ENCODE measurements at regions not wholly inside any gene's neighbourhood (a gene's known extent, or its start where the extent isn't known, plus 50 kb on each side); places are given as distances from the start of the nearest gene placed in this dataset.

DNA sequence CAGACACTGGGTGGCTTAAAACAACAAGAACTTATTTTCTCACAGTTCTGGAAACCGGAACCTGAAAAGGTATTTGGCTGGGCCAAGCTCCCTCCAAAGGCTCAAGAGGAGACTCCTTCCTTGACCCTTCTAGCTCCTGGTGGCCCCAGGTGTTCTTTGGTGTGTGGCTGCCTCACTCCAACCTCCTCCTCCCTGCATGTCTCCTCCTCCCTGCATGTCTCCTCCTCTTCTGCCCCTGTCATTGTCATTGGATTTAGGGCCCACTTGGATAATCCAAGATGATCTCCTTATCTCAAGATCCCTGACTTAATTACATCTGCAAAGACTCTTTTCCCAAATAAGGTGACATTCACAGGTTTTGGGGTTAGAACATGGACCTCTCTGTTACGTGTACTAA lies 69.8 kb upstream of the MFGE8 start:
- in situ Hi-C loops (cut with MboI) = no loop called here

DNA sequence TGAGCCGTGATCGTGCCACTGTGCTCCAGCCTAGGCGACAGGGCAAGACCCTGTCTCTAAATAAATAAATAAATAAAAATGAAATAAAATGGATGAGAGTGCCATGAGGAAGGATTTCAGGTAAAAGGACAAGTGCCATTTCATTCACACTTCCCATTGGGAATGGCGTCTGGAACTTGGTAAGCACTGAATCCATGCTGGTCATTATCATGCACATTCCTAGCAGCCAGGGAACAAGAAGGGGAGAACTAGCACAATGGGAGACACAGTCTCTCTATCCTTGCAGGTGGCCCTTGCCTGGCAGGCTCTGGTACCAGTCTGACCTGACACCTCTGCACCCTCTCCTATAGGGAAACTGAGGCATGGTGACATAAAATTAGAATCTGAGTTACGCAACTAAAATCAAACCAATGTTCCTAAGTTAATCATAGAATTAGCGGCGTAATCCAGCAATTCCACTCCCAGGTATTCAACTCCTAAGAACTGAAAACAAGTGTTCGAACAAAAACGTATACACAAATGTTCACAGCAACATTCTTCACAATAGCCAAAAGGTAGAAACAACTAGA lies 70.8 kb upstream of the MFGE8 start:
- DNase-seq (ENCODE audit: extremely low read depth in 1 of 4, low spot score in 3 of 4) (no peak), ATAC-seq (no peak), FAIRE-seq (no peak)
- H3K27me3 ChIP-seq (ENCODE audit: control insufficient read depth in 2 of 2, insufficient read depth in 2 of 2, low read length in 2 of 2) = no peaks in the 10 kb centered on the region
- no TSS peak for BruUV-seq (replicated peaks)
- no peaks in the 10 kb centered on the region for H3K79me2 ChIP-seq (ENCODE audit: control insufficient read depth, insufficient read depth, low read length)
- no peaks in the 10 kb centered on the region for H4K20me1 ChIP-seq (replicated peaks; ENCODE audit: control insufficient read depth, insufficient read depth, low read length)
- H3K4me2 ChIP-seq (ENCODE audit: insufficient read depth, low read length) = no peak overlapping the region
- TF ChIP-seq CEBPB (tag; IDR thresholded peaks at IDR 0.05) (peak; percentile 68; the same call in 1 of the 2 replicates), CEBPG (CRISPR knock-in tag; IDR thresholded peaks at IDR 0.05) (no peak), CEBPG (tag; conservative IDR thresholded peaks at IDR 0.05 in 1 of 2, IDR thresholded peaks at IDR 0.05 in 1 of 2) (0 out of 4 replicates have a peak, but pooled peaks of 1 of the 2 experiments have one; percentile 25), HSF4 (CRISPR knock-in tag; IDR thresholded peaks at IDR 0.05; ENCODE audit: borderline replicate concordance) (no peak), ZNF12 (CRISPR knock-in tag; IDR thresholded peaks at IDR 0.05) (no peak), ZNF175 (CRISPR knock-in tag; IDR thresholded peaks at IDR 0.05; ENCODE audit: low read depth) (no peak), TAL1 (IDR thresholded peaks at IDR 0.05) (no peak), ZFX (CRISPR knock-in tag; IDR thresholded peaks at IDR 0.05) (no peak), ZFP30 (CRISPR knock-in tag; IDR thresholded peaks at IDR 0.05; ENCODE audit: borderline replicate concordance) (no peak), MEF2A (IDR thresholded peaks at IDR 0.05; ENCODE audit: control insufficient read depth, low read depth, low read length) (no peak)
- TF ChIP-seq, protein P1, sequence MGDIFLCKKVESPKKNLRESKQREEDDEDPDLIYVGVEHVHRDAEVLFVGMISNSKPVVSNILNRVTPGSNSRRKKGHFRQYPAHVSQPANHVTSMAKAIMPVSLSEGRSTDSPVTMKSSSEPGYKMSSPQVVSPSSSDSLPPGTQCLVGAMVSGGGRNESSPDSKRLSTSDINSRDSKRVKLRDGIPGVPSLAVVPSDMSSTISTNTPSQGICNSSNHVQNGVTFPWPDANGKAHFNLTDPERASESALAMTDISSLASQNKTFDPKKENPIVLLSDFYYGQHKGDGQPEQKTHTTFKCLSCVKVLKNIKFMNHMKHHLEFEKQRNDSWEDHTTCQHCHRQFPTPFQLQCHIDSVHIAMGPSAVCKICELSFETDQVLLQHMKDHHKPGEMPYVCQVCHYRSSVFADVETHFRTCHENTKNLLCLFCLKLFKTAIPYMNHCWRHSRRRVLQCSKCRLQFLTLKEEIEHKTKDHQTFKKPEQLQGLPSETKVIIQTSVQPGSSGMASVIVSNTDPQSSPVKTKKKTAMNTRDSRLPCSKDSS (IDR thresholded peaks at IDR 0.05; ENCODE audit: low read depth, partially characterized antibody) = no peak
- H3K9ac ChIP-seq (ENCODE audit: insufficient read depth in 1 of 2, low read depth in 2 of 2, low read length in 2 of 2) = no peak overlapping the region
- H3K4me3 ChIP-seq = no peak overlapping the region
- H2AFZ ChIP-seq (ENCODE audit: low read depth, low read length) = peak overlapping the region; percentile 36; the same call in 1 of the 2 replicates
- H3K4me1 ChIP-seq (replicated peaks in 1 of 2; ENCODE audit: control insufficient read depth in 2 of 2, insufficient read depth in 2 of 2, low read length in 2 of 2) = peaks cover 32 to 61% of the 10 kb centered on the region in 2 experiments
- ChIA-PET POLR2A (no interaction called here), CTCF (ENCODE audit: low intra/inter-chr PET ratio) (no interaction called here)
- in situ Hi-C loops (cut with MboI) = no loop called here
- no peaks in the 10 kb centered on the region for H3K9me3 ChIP-seq (replicated peaks; ENCODE audit: control insufficient read depth, insufficient read depth, low read depth, low read length)
- H3K27ac ChIP-seq (ENCODE audit: extremely low read depth, low read depth, low read length) = no peak overlapping the region; the same call in 2 of the 3 replicates
- no peaks in the 10 kb centered on the region for H3K36me3 ChIP-seq (ENCODE audit: control insufficient read depth, insufficient read depth, low read length)
- WGBS (ENCODE audit: insufficient coverage, low coverage, missing lambda C conversion rate) = 94% methylated on average over 9 of the region's 9 CpGs
- intact Hi-C loops (cut with micrococcal nuclease) = no loop called here
- H3K9me1 ChIP-seq (ENCODE audit: control insufficient read depth, insufficient read depth, low read length) = no peaks in the 10 kb centered on the region

More for the DNA sequence above, 69.8 kb upstream of the MFGE8 start:
- BruUV-seq (replicated peaks) = no TSS peak
- POLR2A ChIA-PET = interaction anchor here (0.6 to 1.1 kb wide), 5 partner anchors 16 to 78 kb away, joined by 3 to 4 read pairs (median 3); no protein-coding TSS in a partner anchor
- intact Hi-C loops (cut with micrococcal nuclease) = no loop called here
- peaks cover 30 to 51% of the 10 kb centered on the region in 2 experiments for H3K4me1 ChIP-seq (replicated peaks in 1 of 2; ENCODE audit: control insufficient read depth in 2 of 2, insufficient read depth in 2 of 2, low read length in 2 of 2)
- no peak for DNase-seq (ENCODE audit: extremely low read depth in 1 of 4, low spot score in 3 of 4)
- peak overlapping the region; percentile 38; the same call in 2 of the 3 replicates for H3K27ac ChIP-seq (ENCODE audit: extremely low read depth, low read depth, low read length)
- ATAC-seq = no peak
- H3K36me3 ChIP-seq (ENCODE audit: control insufficient read depth, insufficient read depth, low read length) = no peaks in the 10 kb centered on the region
- no peaks in the 10 kb centered on the region for H3K79me2 ChIP-seq (ENCODE audit: control insufficient read depth, insufficient read depth, low read length)
- 72% methylated on average over 2 of the region's 2 CpGs for WGBS (ENCODE audit: insufficient coverage, low coverage, missing lambda C conversion rate)
- H3K9me3 ChIP-seq (replicated peaks; ENCODE audit: control insufficient read depth, insufficient read depth, low read depth, low read length) = no peaks in the 10 kb centered on the region
- H3K9ac ChIP-seq (ENCODE audit: insufficient read depth in 1 of 2, low read depth in 2 of 2, low read length in 2 of 2) = peak overlapping the region in 1 of 2 experiments; percentile 47; a peak in 1 of 4 replicates
- H3K4me2 ChIP-seq (ENCODE audit: insufficient read depth, low read length) = no peak overlapping the region
- TF ChIP-seq HEY1 (CRISPR knock-in tag; IDR thresholded peaks at IDR 0.05; ENCODE audit: borderline replicate concordance) = no peak
- TF ChIP-seq ZNF263 (CRISPR knock-in tag; IDR thresholded peaks at IDR 0.05; ENCODE audit: borderline replicate concordance) = 0 out of 2 replicates have a peak, but pooled peaks have one; percentile 46
- TF ChIP-seq ZNF507 (tag; conservative IDR thresholded peaks at IDR 0.05) = no peak
- no peaks in the 10 kb centered on the region for H3K27me3 ChIP-seq (ENCODE audit: control insufficient read depth in 2 of 2, insufficient read depth in 2 of 2, low read length in 2 of 2)
- no peak for FAIRE-seq
- H4K20me1 ChIP-seq (replicated peaks; ENCODE audit: control insufficient read depth, insufficient read depth, low read length) = no peaks in the 10 kb centered on the region
- H3K9me1 ChIP-seq (ENCODE audit: control insufficient read depth, insufficient read depth, low read length) = no peaks in the 10 kb centered on the region
- H3K4me3 ChIP-seq = no peak overlapping the region
- CTCF ChIA-PET (ENCODE audit: low intra/inter-chr PET ratio) = interaction anchor here (0.5 kb wide), 1 partner anchor 328 kb away, joined by 4 read pairs; no protein-coding TSS in a partner anchor
- H2AFZ ChIP-seq (ENCODE audit: low read depth, low read length) = peak overlapping the region; percentile 92

Data from K562 (cell line).